Psoas muscle (tissue), 7 donors: ENCODE measurements at regions not wholly inside any gene's neighbourhood (a gene's known extent, or its start where the extent isn't known, plus 50 kb on each side); places are given as distances from the start of the nearest gene placed in this dataset.
"Not testable (repeated sequence)": the region's sequence is repeated elsewhere in the genome, so short reads cannot be mapped to it uniquely, and the experiment has no call there.

Experiments
- ATAC-seq, 4 donors: fragments of 200-7000 bp; cut with Tn5 transposase; one replicate each; pipeline ENCODE4 v1.9.1; 2020; ENCODE audit warnings: moderate library complexity in 3 of 4, mild to moderate bottlenecking in 2 of 4
- DNase-seq, 2 donors: peaks; one replicate each; pipeline ENCODE4 v3.0.0-alpha.2; 2020
- H3K27ac ChIP-seq: fragments of 200-600 bp; one replicate; pipeline ENCODE4 v1.8.0; 2022
- H3K27me3 ChIP-seq, 3 donors: fragments of 200-600 bp in 1 of 3; one replicate each; pipeline versions ENCODE4 v1.6.1 to v1.8.0; 2013 to 2022; ENCODE audit warnings: low read length in 2 of 3, mild to moderate bottlenecking in 2 of 3, moderate library complexity in 1 of 3; ENCODE audit not compliant: insufficient read depth in 3 of 3
- H3K36me3 ChIP-seq, 2 donors: fragments of 200-600 bp in 1 of 2; one replicate each; pipeline versions ENCODE4 v1.6.1 to v1.8.0; 2013 to 2022; ENCODE audit warnings: low read depth in 1 of 2, mild to moderate bottlenecking in 1 of 2, moderate library complexity in 1 of 2; ENCODE audit not compliant: insufficient read depth in 1 of 2
- H3K4me1 ChIP-seq: fragments of 200-600 bp; one replicate; pipeline ENCODE4 v1.8.0; 2022
- H3K4me3 ChIP-seq: fragments of 200-600 bp; one replicate; pipeline ENCODE4 v1.8.0; 2022; ENCODE audit warnings: mild to moderate bottlenecking
- H3K9me3 ChIP-seq: fragments of 200-600 bp; one replicate; pipeline ENCODE4 v1.8.0; 2022
- WGBS, 3 donors: extraction: QIAGEN DNeasy Blood & Tissue Kit; methylation state at CpG; one replicate each; pipeline versions ENCODE4 v1.1.6 to v1.1.7; 2013; 5-methylcytosine and 5-hydroxymethylcytosine counted together
- intact Hi-C, 2 donors: fragments of 100-400 bp; cut with DNase I; formaldehyde crosslinking; loops; one replicate each; pipeline versions ENCODE4 v1.11.0 to v1.14.2; 2022
- TF ChIP-seq, protein P1 (sequence below): fragments of 200-600 bp; IDR thresholded peaks from one replicate; pipeline ENCODE4 v1.8.0; 2022; ENCODE audit warnings: antibody characterized with exemption
- donor health status: healthy with polysubstance abuse.
- donor health status: DM: no; HTN: no; CAD: no; lungs with moderate emphysema.
- donor health status: Bipolar disorder and iron deficiency.
- donor health status: healthy.
- donor health status: DM: yes; HTN: yes; CAD: no.
- donor health status: DM: no; HTN: no; CAD: no.
- donor health status: DM: yes; HTN: yes; CAD: no.

- TF ChIP-seq, protein P1, sequence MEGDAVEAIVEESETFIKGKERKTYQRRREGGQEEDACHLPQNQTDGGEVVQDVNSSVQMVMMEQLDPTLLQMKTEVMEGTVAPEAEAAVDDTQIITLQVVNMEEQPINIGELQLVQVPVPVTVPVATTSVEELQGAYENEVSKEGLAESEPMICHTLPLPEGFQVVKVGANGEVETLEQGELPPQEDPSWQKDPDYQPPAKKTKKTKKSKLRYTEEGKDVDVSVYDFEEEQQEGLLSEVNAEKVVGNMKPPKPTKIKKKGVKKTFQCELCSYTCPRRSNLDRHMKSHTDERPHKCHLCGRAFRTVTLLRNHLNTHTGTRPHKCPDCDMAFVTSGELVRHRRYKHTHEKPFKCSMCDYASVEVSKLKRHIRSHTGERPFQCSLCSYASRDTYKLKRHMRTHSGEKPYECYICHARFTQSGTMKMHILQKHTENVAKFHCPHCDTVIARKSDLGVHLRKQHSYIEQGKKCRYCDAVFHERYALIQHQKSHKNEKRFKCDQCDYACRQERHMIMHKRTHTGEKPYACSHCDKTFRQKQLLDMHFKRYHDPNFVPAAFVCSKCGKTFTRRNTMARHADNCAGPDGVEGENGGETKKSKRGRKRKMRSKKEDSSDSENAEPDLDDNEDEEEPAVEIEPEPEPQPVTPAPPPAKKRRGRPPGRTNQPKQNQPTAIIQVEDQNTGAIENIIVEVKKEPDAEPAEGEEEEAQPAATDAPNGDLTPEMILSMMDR, result peak; percentile 60
- H3K4me3 ChIP-seq, H3K4me1 ChIP-seq, H3K27me3 ChIP-seq, H3K9me3 ChIP-seq, H3K27ac ChIP-seq, intact Hi-C loops: not testable (repeated sequence)
- peak; percentile 74 to 84 (median 81) for ATAC-seq
- H3K36me3 ChIP-seq, result peaks cover 0 to 39% of the 10 kb centered on the region in 2 donors
- peak; percentile 47 to 64 for DNase-seq
- 8 to 39% (median 8%) methylated on average over 1 of the region's 2 CpGs for WGBS, 3 donors
Measured at GRCh38 chr1:120544434-120544833, 129.6 kb downstream of the NBPF8 start.

- H3K9me3 ChIP-seq, H3K4me1 ChIP-seq, H3K27ac ChIP-seq, H3K27me3 ChIP-seq, H3K4me3 ChIP-seq, intact Hi-C loops, DNase-seq: not testable (repeated sequence)
- WGBS, 3 donors, result 60% methylated on average over 1 of the region's 2 CpGs; no CpG with 5 or more reads in 2 of the 3 donors
- peaks cover 0 to 22% of the 10 kb centered on the region in 2 donors for H3K36me3 ChIP-seq
- ATAC-seq, result peak in 1 of 4 donors; percentile 21
Measured at GRCh38 chr1:120550335-120550734, 135.5 kb downstream of the NBPF8 start.

GRCh38 chr1:120552190-120552589, 137.4 kb downstream of the NBPF8 start:
- intact Hi-C loops, ATAC-seq, DNase-seq, H3K27ac ChIP-seq, H3K4me3 ChIP-seq, H3K27me3 ChIP-seq, H3K4me1 ChIP-seq, H3K9me3 ChIP-seq: not testable (repeated sequence)
- H3K36me3 ChIP-seq, result peaks cover 0 to 17% of the 10 kb centered on the region in 2 donors

- DNase-seq, H3K27ac ChIP-seq, H3K9me3 ChIP-seq, H3K36me3 ChIP-seq, H3K27me3 ChIP-seq, intact Hi-C loops: not testable (repeated sequence)
- WGBS, 3 donors, result 8 to 11% (median 10%) methylated on average over 9 to 16 of the region's 46 CpGs
- peak in 3 of 4 donors; percentile 17 to 57 (median 29) for ATAC-seq
- peaks cover 14% of the 10 kb centered on the region for H3K4me1 ChIP-seq
- peak overlapping the region; percentile 43 for H3K4me3 ChIP-seq
Measured at GRCh38 chr1:120557605-120558302, 142.9 kb downstream of the NBPF8 start.

- 0 to 8% (median 2%) methylated on average over 13 to 33 of the region's 72 CpGs for WGBS, 3 donors
- ATAC-seq, result peak; percentile 86 to 91 (median 88)
Measured at GRCh38 chr1:120558303-120559060, 143.6 kb downstream of the NBPF8 start.

DNA sequence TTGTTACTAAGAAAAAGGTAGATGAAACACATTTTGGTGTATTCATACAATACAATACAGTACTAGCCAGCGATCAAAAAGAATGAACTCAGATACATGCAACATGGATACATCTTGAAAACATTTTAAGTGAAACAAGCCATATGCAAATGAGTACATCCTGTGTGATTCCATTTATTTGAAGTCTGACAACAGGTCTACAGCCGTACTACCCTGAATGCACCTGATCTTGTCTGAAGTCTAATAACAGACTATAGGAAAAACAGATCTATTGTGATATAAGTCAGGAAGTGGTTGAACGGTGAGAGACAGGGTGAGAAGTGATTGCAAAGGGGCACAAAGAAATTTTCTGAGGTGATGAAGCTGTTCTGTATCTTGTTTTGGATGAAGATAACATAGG, 146.9 kb downstream of the NBPF8 start:
- intact Hi-C loops, H3K27me3 ChIP-seq, DNase-seq, ATAC-seq, H3K4me3 ChIP-seq, H3K9me3 ChIP-seq, H3K4me1 ChIP-seq, H3K36me3 ChIP-seq: not testable (repeated sequence)
- H3K27ac ChIP-seq, result peak overlapping the region; percentile 9
- WGBS, 3 donors, result 78 to 87% (median 80%) methylated on average over 3 of the region's 3 CpGs

More at GRCh38 chr1:120558303-120559060, 143.6 kb downstream of the NBPF8 start:
- DNase-seq, result peak; percentile 71 to 89
- Histone ChIP-seq H3K4me1 (peaks cover 14% of the 10 kb centered on the region), H3K4me3 (peak overlapping the region; percentile 58), H3K27ac (peak overlapping the region; percentile 16)
- H3K36me3 ChIP-seq, H3K9me3 ChIP-seq, H3K27me3 ChIP-seq, intact Hi-C loops: not testable (repeated sequence)

GRCh38 chr1:120565396-120565795, 150.6 kb downstream of the NBPF8 start:
- DNase-seq, H3K9me3 ChIP-seq, H3K36me3 ChIP-seq, intact Hi-C loops, H3K4me3 ChIP-seq, H3K27ac ChIP-seq, H3K4me1 ChIP-seq, ATAC-seq, H3K27me3 ChIP-seq: not testable (repeated sequence)
- WGBS, 3 donors, result no CpG with 5 or more reads among the region's 1 CpG

DNA sequence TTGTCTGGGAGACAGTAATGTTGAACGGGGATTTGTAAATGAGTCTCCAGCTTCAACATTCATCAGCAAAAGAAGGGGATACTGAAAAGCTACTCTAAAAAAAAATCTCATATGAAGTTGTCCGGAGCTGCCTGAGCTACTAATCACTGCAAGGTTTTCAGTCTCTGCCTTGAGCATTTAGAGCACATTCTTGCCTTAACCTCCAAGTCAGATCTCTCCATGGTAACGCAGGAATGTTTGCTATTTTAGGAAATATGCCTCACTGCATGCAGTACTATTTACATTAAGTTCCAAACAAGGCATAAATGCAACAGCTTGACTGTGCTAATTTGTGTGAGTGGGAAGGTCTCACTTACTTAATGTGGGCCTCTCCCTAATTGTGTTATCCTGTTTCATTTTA, 152.8 kb downstream of the NBPF8 start:
- ATAC-seq, H3K27me3 ChIP-seq, H3K4me3 ChIP-seq, DNase-seq, H3K4me1 ChIP-seq, H3K36me3 ChIP-seq, H3K9me3 ChIP-seq, intact Hi-C loops, H3K27ac ChIP-seq: not testable (repeated sequence)
- no CpG with 5 or more reads among the region's 3 CpGs for WGBS, 3 donors

DNA sequence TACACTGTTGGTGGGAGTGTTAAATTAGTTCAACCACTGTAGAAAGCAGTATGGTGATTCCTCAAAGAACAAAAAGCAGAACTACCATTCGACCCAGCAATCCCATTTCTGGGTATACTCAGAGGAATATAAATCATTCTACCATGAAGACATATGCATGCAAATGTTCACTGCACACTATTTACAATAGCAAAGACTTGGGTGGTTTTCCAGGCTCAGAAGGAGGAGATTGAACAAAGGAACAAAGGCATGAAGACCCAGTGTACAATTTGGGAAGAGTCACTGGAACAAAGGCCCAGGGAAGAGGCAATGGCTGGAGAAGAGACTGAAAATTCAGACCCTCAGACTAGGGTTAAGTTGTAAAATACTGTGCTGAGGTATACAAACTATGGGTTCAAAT, 148.5 kb upstream of the NBPF26 start:
- H3K4me1 ChIP-seq, intact Hi-C loops, H3K4me3 ChIP-seq, DNase-seq, H3K27ac ChIP-seq, ATAC-seq, H3K9me3 ChIP-seq, H3K27me3 ChIP-seq: not testable (repeated sequence)
- peaks cover 0 to 17% of the 10 kb centered on the region in 2 donors for H3K36me3 ChIP-seq
- no CpG with 5 or more reads among the region's 1 CpG for WGBS, 3 donors

- DNase-seq, H3K4me3 ChIP-seq, H3K27me3 ChIP-seq, intact Hi-C loops, H3K4me1 ChIP-seq, H3K9me3 ChIP-seq, H3K27ac ChIP-seq, H3K36me3 ChIP-seq: not testable (repeated sequence)
- ATAC-seq, result peak; percentile 9 to 32 (median 20)
- no CpG with 5 or more reads among the region's 1 CpG for WGBS, 3 donors
Measured at GRCh38 chr1:120582135-120582534, 141.6 kb upstream of the NBPF26 start.
